ENCODE measurements at regions not wholly inside any gene's neighbourhood (a gene's known extent, or its start where the extent isn't known, plus 50 kb on each side); places are given as distances from the start of the nearest gene placed in this dataset.

- TF ChIP-seq POLR2A (IDR thresholded peaks at IDR 0.05) (no peak), EP300 (IDR thresholded peaks at IDR 0.05) (no peak)
- TF ChIP-seq, protein P1, sequence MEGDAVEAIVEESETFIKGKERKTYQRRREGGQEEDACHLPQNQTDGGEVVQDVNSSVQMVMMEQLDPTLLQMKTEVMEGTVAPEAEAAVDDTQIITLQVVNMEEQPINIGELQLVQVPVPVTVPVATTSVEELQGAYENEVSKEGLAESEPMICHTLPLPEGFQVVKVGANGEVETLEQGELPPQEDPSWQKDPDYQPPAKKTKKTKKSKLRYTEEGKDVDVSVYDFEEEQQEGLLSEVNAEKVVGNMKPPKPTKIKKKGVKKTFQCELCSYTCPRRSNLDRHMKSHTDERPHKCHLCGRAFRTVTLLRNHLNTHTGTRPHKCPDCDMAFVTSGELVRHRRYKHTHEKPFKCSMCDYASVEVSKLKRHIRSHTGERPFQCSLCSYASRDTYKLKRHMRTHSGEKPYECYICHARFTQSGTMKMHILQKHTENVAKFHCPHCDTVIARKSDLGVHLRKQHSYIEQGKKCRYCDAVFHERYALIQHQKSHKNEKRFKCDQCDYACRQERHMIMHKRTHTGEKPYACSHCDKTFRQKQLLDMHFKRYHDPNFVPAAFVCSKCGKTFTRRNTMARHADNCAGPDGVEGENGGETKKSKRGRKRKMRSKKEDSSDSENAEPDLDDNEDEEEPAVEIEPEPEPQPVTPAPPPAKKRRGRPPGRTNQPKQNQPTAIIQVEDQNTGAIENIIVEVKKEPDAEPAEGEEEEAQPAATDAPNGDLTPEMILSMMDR (IDR thresholded peaks at IDR 0.05) = no peak
Measured at GRCh38 chr4:35548921-35549320, 695.4 kb downstream of the ARAP2 start.
